HEK293 (cell line): ENCODE measurements at regions not wholly inside any gene's neighbourhood (a gene's known extent, or its start where the extent isn't known, plus 50 kb on each side); places are given as distances from the start of the nearest gene placed in this dataset.
A peak's percentile ranks its signal among the peaks of the same experiment; 100 is the strongest.
"Not testable (repeated sequence)": the region's sequence is repeated elsewhere in the genome, so short reads cannot be mapped to it uniquely, and the experiment has no call there.

ENCODE experiments used
- CTCF ChIA-PET: fragments of 350-600 bp; formaldehyde crosslinking; extraction: SDS; loops from one replicate; lab custom pipeline; 2021; ENCODE audit warnings: antibody characterized with exemption; lab: Yijun Ruan, JAX
- POLR2A ChIA-PET: fragments of 300-600 bp; formaldehyde crosslinking; extraction: SDS; loops from one replicate; lab custom pipeline; 2020; ENCODE audit warnings: antibody characterized with exemption, inconsistent platforms; lab: Yijun Ruan, JAX
- H3K27ac ChIP-seq: fragments of 200-500 bp; sonication (Bioruptor generic); 2 replicates; pipeline ENCODE4 v1.5.1; 2014; ENCODE audit warnings: low read depth, low read length, control low read depth, inconsistent platforms; ENCODE audit errors: extremely low read depth
- H3K36me3 ChIP-seq, 2 experiments: fragments of 200-500 bp in 1 of 2; sonication (Bioruptor generic) in 1 of 2; 1 replicate in 1 of 2; 2 replicates in 1 of 2; pipeline ENCODE4 v1.5.1; 2014 to 2017; ENCODE audit warnings: inconsistent platforms in 2 of 2, low read length in 2 of 2; ENCODE audit not compliant: control insufficient read depth in 2 of 2, insufficient read depth in 1 of 2
- H3K4me1 ChIP-seq: fragments of 200-500 bp; sonication (Bioruptor generic); 2 replicates; pipeline ENCODE4 v1.5.1; 2014; ENCODE audit warnings: mild to moderate bottlenecking, low read length, inconsistent platforms; ENCODE audit not compliant: control insufficient read depth, insufficient read depth
- H3K4me3 ChIP-seq: 2 replicates; pipeline ENCODE4 v1.5.1; 2011; ENCODE audit warnings: low read depth, mild to moderate bottlenecking, control low read depth, low read length, moderate library complexity
- H3K9me3 ChIP-seq: fragments of 200-500 bp; sonication (Bioruptor generic); 2 replicates; pipeline ENCODE4 v1.5.1; 2014; ENCODE audit warnings: low read depth, low read length, inconsistent platforms; ENCODE audit not compliant: control insufficient read depth, insufficient read depth
- RBAK ChIP-seq: fragments of 450-650 bp; formaldehyde crosslinking; IDR thresholded peaks from 2 replicates; pipeline ENCODE4 v1.5.1; 2016; ENCODE audit warnings: missing biosample characterization, missing genetic modification characterization
- ZBTB21 ChIP-seq: fragments of 450-650 bp; formaldehyde crosslinking; IDR thresholded peaks from 2 replicates; pipeline ENCODE4 v1.5.1; 2017; ENCODE audit warnings: missing biosample characterization, missing genetic modification characterization
- ZBTB8A ChIP-seq: fragments of 450-650 bp; formaldehyde crosslinking; IDR thresholded peaks from 2 replicates; pipeline ENCODE4 v1.5.1; 2016; ENCODE audit warnings: missing biosample characterization, missing genetic modification characterization
- ZNF138 ChIP-seq: fragments of 450-650 bp; formaldehyde crosslinking; IDR thresholded peaks from 2 replicates; pipeline ENCODE4 v1.5.1; 2016; ENCODE audit warnings: missing biosample characterization, missing genetic modification characterization, borderline replicate concordance
- ZNF146 ChIP-seq: fragments of 450-650 bp; formaldehyde crosslinking; IDR thresholded peaks from 2 replicates; pipeline ENCODE4 v1.5.1; 2016; ENCODE audit warnings: missing biosample characterization, missing genetic modification characterization
- ZNF184 ChIP-seq: fragments of 450-650 bp; IDR thresholded peaks from 2 replicates; pipeline ENCODE4 v1.5.1; 2018; ENCODE audit warnings: missing biosample characterization, mild to moderate bottlenecking, missing genetic modification characterization
- ZNF2 ChIP-seq: fragments of 450-650 bp; formaldehyde crosslinking; IDR thresholded peaks from 2 replicates; pipeline ENCODE4 v1.5.1; 2016; ENCODE audit warnings: missing biosample characterization, missing genetic modification characterization
- ZNF302 ChIP-seq: fragments of 450-650 bp; formaldehyde crosslinking; IDR thresholded peaks from 2 replicates; pipeline ENCODE4 v1.5.1; 2016; ENCODE audit warnings: missing biosample characterization, missing genetic modification characterization, low read depth
- ZNF433 ChIP-seq: fragments of 450-650 bp; formaldehyde crosslinking; IDR thresholded peaks from 2 replicates; pipeline ENCODE4 v1.5.1; 2016; ENCODE audit warnings: missing biosample characterization, missing genetic modification characterization, low read depth
- ZNF48 ChIP-seq: fragments of 450-650 bp; formaldehyde crosslinking; IDR thresholded peaks from 2 replicates; pipeline ENCODE4 v1.5.1; 2016; ENCODE audit warnings: missing biosample characterization, missing genetic modification characterization
- ZNF571 ChIP-seq: fragments of 450-650 bp; formaldehyde crosslinking; IDR thresholded peaks from 2 replicates; pipeline ENCODE4 v1.5.0; 2017; ENCODE audit warnings: missing biosample characterization, missing genetic modification characterization
- ZNF621 ChIP-seq: fragments of 450-650 bp; formaldehyde crosslinking; IDR thresholded peaks from 2 replicates; pipeline ENCODE4 v1.5.1; 2017; ENCODE audit warnings: missing biosample characterization, missing genetic modification characterization
- ZNF626 ChIP-seq: fragments of 450-650 bp; sonication (Bioruptor Pico); formaldehyde crosslinking; IDR thresholded peaks from 2 replicates; pipeline ENCODE4 v1.5.1; 2018; ENCODE audit warnings: missing biosample characterization, missing genetic modification characterization, inconsistent platforms
- ZNF629 ChIP-seq: fragments of 450-650 bp; formaldehyde crosslinking; IDR thresholded peaks from 2 replicates; pipeline ENCODE4 v1.5.1; 2017; ENCODE audit warnings: missing biosample characterization, missing genetic modification characterization
- ZNF76 ChIP-seq: fragments of 450-650 bp; formaldehyde crosslinking; IDR thresholded peaks from 2 replicates; pipeline ENCODE4; 2016; ENCODE audit warnings: low read depth, missing biosample characterization, missing genetic modification characterization, borderline replicate concordance
- ZNF777 ChIP-seq: fragments of 450-650 bp; formaldehyde crosslinking; IDR thresholded peaks from 2 replicates; pipeline ENCODE4 v1.5.1; 2017; ENCODE audit warnings: missing biosample characterization, missing genetic modification characterization, borderline replicate concordance
- ZSCAN4 ChIP-seq: fragments of 450-650 bp; formaldehyde crosslinking; IDR thresholded peaks from 2 replicates; pipeline ENCODE4 v1.5.1; 2017; ENCODE audit warnings: missing biosample characterization, missing genetic modification characterization
- TF ChIP-seq, protein P1 (sequence below): fragments of 450-650 bp; formaldehyde crosslinking; IDR thresholded peaks from 2 replicates; pipeline ENCODE4 v1.5.1; 2016; ENCODE audit warnings: missing biosample characterization, missing genetic modification characterization
- TF ChIP-seq, protein P2 (sequence below): fragments of 450-650 bp; IDR thresholded peaks from 2 replicates; pipeline ENCODE4 v1.5.1; 2018; ENCODE audit warnings: missing biosample characterization, missing genetic modification characterization
- TF ChIP-seq, protein P3 (sequence below): fragments of 450-650 bp; formaldehyde crosslinking; IDR thresholded peaks from 2 replicates; pipeline ENCODE4 v1.5.1; 2016; ENCODE audit warnings: missing biosample characterization, missing genetic modification characterization
- TF ChIP-seq, protein P4 (sequence below): fragments of 450-650 bp; formaldehyde crosslinking; IDR thresholded peaks from 2 replicates; pipeline ENCODE4 v1.5.1; 2016; ENCODE audit warnings: missing biosample characterization, missing genetic modification characterization

- TF ChIP-seq ZSCAN4 (tag by site-specific recombination) (peak; percentile 47; the same call in 1 of the 2 replicates), RBAK (tag by site-specific recombination) (no peak)
Measured at GRCh38 chr5:101288633-101289032, 385.6 kb upstream of the ST8SIA4 start (continued).

- ChIA-PET CTCF (no interaction called here), POLR2A (no interaction called here)
- no peak overlapping the region for H3K27ac ChIP-seq
- H3K36me3 ChIP-seq = no peaks in the 10 kb centered on the region
- H3K4me1 ChIP-seq = 0 out of 2 replicates have a peak, but pooled peaks cover 6% of the 10 kb centered on the region
- TF ChIP-seq ZNF777 (tag by site-specific recombination) (no peak), ZNF433 (tag by site-specific recombination) (no peak), ZNF571 (tag by site-specific recombination) (no peak), ZNF621 (tag by site-specific recombination) (no peak), ZNF48 (tag by site-specific recombination) (no peak), ZNF626 (tag by site-specific recombination) (no peak), ZNF138 (tag by site-specific recombination) (no peak), ZBTB21 (tag by site-specific recombination) (no peak)
- TF ChIP-seq, protein P1, sequence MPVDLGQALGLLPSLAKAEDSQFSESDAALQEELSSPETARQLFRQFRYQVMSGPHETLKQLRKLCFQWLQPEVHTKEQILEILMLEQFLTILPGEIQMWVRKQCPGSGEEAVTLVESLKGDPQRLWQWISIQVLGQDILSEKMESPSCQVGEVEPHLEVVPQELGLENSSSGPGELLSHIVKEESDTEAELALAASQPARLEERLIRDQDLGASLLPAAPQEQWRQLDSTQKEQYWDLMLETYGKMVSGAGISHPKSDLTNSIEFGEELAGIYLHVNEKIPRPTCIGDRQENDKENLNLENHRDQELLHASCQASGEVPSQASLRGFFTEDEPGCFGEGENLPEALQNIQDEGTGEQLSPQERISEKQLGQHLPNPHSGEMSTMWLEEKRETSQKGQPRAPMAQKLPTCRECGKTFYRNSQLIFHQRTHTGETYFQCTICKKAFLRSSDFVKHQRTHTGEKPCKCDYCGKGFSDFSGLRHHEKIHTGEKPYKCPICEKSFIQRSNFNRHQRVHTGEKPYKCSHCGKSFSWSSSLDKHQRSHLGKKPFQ (tag by site-specific recombination) = no peak
- TF ChIP-seq, protein P2, sequence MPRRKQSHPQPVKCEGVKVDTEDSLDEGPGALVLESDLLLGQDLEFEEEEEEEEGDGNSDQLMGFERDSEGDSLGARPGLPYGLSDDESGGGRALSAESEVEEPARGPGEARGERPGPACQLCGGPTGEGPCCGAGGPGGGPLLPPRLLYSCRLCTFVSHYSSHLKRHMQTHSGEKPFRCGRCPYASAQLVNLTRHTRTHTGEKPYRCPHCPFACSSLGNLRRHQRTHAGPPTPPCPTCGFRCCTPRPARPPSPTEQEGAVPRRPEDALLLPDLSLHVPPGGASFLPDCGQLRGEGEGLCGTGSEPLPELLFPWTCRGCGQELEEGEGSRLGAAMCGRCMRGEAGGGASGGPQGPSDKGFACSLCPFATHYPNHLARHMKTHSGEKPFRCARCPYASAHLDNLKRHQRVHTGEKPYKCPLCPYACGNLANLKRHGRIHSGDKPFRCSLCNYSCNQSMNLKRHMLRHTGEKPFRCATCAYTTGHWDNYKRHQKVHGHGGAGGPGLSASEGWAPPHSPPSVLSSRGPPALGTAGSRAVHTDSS (tag by site-specific recombination) = no peak
- TF ChIP-seq, all 188 proteins: peak for 0
- no peak overlapping the region for H3K4me3 ChIP-seq
- no peaks in the 10 kb centered on the region for H3K9me3 ChIP-seq
Measured at GRCh38 chr5:101284736-101285375, 381.8 kb upstream of the ST8SIA4 start.

DNA sequence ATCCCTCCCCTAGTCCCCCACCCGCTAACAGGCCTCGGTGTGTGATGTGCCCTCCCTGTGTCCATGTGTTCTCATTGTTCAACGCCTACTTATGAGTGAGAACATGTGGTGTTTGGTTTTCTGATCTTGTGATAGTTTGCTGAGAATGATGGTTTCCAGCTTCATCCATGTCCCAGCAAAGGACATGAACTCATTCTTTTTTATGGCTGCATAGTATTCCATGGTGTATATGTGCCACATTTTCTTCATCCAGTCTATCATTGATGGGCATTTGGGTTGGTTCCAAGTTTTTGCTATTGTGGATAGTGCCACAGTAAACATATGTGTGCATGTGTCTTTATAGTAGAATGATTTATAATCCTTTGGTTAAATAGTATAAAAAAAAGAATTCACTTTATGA, 380.9 kb upstream of the ST8SIA4 start:
- H3K27ac ChIP-seq, H3K9me3 ChIP-seq, H3K36me3 ChIP-seq, POLR2A ChIA-PET, H3K4me1 ChIP-seq, H3K4me3 ChIP-seq, CTCF ChIA-PET: not testable (repeated sequence)
- TF ChIP-seq ZNF146 (tag by site-specific recombination) = peak; percentile 93

DNA sequence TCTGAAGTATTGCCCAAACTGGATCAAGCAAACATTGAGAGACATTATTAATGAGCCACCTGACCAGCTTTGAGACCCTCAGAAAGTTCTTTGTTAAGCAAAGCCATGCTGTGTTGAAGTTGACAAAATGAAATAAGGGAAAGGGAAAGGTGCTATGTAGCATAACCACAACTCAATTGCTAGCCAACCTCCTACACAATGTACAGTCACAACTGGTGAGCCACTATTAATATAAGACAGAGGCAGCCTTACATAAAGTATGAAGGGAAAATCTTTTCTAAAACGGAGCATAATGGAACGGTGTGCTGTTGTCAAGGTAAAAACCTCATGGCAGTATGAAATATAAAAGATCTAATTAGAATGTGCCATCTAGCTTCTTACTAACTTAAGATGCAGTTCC, 375.8 kb upstream of the ST8SIA4 start:
- Histone ChIP-seq H3K4me1 (no peaks in the 10 kb centered on the region), H3K9me3 (no peaks in the 10 kb centered on the region), H3K36me3 (no peaks in the 10 kb centered on the region), H3K4me3 (no peak overlapping the region), H3K27ac (no peak overlapping the region)
- ChIA-PET POLR2A (no interaction called here), CTCF (interaction anchor here (0.7 kb wide), 1 partner anchor 458 kb away, joined by 3 read pairs; no protein-coding TSS in a partner anchor)
- TF ChIP-seq ZNF2 (tag by site-specific recombination) (no peak), ZNF184 (tag by site-specific recombination) (no peak), ZNF302 (no peak), ZNF76 (tag by site-specific recombination) (no peak), ZNF629 (tag by site-specific recombination) (no peak), ZBTB8A (no peak)
- TF ChIP-seq, protein P3, sequence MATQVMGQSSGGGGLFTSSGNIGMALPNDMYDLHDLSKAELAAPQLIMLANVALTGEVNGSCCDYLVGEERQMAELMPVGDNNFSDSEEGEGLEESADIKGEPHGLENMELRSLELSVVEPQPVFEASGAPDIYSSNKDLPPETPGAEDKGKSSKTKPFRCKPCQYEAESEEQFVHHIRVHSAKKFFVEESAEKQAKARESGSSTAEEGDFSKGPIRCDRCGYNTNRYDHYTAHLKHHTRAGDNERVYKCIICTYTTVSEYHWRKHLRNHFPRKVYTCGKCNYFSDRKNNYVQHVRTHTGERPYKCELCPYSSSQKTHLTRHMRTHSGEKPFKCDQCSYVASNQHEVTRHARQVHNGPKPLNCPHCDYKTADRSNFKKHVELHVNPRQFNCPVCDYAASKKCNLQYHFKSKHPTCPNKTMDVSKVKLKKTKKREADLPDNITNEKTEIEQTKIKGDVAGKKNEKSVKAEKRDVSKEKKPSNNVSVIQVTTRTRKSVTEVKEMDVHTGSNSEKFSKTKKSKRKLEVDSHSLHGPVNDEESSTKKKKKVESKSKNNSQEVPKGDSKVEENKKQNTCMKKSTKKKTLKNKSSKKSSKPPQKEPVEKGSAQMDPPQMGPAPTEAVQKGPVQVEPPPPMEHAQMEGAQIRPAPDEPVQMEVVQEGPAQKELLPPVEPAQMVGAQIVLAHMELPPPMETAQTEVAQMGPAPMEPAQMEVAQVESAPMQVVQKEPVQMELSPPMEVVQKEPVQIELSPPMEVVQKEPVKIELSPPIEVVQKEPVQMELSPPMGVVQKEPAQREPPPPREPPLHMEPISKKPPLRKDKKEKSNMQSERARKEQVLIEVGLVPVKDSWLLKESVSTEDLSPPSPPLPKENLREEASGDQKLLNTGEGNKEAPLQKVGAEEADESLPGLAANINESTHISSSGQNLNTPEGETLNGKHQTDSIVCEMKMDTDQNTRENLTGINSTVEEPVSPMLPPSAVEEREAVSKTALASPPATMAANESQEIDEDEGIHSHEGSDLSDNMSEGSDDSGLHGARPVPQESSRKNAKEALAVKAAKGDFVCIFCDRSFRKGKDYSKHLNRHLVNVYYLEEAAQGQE (tag by site-specific recombination) = no peak
- TF ChIP-seq, protein P4, sequence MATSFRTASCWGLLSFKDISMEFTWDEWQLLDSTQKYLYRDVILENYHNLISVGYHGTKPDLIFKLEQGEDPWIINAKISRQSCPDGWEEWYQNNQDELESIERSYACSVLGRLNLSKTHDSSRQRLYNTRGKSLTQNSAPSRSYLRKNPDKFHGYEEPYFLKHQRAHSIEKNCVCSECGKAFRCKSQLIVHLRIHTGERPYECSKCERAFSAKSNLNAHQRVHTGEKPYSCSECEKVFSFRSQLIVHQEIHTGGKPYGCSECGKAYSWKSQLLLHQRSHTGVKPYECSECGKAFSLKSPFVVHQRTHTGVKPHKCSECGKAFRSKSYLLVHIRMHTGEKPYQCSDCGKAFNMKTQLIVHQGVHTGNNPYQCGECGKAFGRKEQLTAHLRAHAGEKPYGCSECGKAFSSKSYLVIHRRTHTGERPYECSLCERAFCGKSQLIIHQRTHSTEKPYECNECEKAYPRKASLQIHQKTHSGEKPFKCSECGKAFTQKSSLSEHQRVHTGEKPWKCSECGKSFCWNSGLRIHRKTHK (tag by site-specific recombination) = no peak
